ENCODE measurements at regions not wholly inside any gene's neighbourhood (a gene's known extent, or its start where the extent isn't known, plus 50 kb on each side); places are given as distances from the start of the nearest gene placed in this dataset.

DNA sequence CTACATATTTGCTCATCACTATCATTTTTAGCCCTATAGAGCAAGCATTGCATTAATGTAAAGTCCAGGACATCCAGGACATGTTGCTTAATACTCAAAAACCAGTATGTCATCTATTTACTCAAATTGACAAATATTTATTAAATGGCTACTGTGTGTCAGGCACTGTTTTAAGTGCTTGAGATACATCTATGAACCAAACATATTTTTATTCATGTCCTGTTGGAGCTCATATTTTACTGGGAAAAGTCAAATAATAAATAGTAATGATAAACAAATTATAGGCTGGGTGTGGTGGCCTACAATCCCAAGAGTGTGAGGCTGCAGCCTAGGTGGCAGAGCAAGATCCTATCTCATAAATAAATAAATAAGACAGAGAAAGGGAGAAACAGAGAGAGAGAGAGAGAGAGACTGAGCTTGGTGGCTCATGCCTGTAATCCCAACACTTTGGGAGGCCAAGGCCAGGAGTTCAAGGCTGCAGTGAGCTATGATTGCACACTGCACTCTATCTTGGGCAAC, 227.9 kb downstream of the GJA1 start:
- TF ChIP-seq, protein P1, sequence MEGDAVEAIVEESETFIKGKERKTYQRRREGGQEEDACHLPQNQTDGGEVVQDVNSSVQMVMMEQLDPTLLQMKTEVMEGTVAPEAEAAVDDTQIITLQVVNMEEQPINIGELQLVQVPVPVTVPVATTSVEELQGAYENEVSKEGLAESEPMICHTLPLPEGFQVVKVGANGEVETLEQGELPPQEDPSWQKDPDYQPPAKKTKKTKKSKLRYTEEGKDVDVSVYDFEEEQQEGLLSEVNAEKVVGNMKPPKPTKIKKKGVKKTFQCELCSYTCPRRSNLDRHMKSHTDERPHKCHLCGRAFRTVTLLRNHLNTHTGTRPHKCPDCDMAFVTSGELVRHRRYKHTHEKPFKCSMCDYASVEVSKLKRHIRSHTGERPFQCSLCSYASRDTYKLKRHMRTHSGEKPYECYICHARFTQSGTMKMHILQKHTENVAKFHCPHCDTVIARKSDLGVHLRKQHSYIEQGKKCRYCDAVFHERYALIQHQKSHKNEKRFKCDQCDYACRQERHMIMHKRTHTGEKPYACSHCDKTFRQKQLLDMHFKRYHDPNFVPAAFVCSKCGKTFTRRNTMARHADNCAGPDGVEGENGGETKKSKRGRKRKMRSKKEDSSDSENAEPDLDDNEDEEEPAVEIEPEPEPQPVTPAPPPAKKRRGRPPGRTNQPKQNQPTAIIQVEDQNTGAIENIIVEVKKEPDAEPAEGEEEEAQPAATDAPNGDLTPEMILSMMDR (IDR thresholded peaks at IDR 0.05; ENCODE audit: low read depth, low read length, missing input control): no peak
- TF ChIP-seq, protein P2, sequence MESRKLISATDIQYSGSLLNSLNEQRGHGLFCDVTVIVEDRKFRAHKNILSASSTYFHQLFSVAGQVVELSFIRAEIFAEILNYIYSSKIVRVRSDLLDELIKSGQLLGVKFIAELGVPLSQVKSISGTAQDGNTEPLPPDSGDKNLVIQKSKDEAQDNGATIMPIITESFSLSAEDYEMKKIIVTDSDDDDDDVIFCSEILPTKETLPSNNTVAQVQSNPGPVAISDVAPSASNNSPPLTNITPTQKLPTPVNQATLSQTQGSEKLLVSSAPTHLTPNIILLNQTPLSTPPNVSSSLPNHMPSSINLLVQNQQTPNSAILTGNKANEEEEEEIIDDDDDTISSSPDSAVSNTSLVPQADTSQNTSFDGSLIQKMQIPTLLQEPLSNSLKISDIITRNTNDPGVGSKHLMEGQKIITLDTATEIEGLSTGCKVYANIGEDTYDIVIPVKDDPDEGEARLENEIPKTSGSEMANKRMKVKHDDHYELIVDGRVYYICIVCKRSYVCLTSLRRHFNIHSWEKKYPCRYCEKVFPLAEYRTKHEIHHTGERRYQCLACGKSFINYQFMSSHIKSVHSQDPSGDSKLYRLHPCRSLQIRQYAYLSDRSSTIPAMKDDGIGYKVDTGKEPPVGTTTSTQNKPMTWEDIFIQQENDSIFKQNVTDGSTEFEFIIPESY (IDR thresholded peaks at IDR 0.05): no peak
- TF ChIP-seq GABPA (IDR thresholded peaks at IDR 0.05 in 1 of 2, conservative IDR thresholded peaks at IDR 0.05 in 1 of 2): no peak
- TF ChIP-seq, protein P3, sequence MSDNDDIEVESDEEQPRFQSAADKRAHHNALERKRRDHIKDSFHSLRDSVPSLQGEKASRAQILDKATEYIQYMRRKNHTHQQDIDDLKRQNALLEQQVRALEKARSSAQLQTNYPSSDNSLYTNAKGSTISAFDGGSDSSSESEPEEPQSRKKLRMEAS (IDR thresholded peaks at IDR 0.05): no peak

Measured in liver (tissue), 3 donors.